A673 (cell line): ENCODE measurements at regions not wholly inside any gene's neighbourhood (a gene's known extent, or its start where the extent isn't known, plus 50 kb on each side); places are given as distances from the start of the nearest gene placed in this dataset.
"Not testable (repeated sequence)": the region's sequence is repeated elsewhere in the genome, so short reads cannot be mapped to it uniquely, and the experiment has no call there.

Source experiments
- CTCF ChIP-seq: fragments of 300-800, 200-600 bp; sonication (generic); conservative IDR thresholded peaks from 2 replicates; pipeline ENCODE4 v1.5.1; 2017; ENCODE audit warnings: low read depth, mild to moderate bottlenecking, antibody characterized with exemption, low read length, moderate library complexity, mixed read lengths
- EZH2 ChIP-seq: fragments of 200-600 bp; sonication (generic); IDR thresholded peaks from 2 replicates; pipeline ENCODE4 v1.6.1; 2017; ENCODE audit warnings: borderline replicate concordance, low read depth, mild to moderate bottlenecking, mixed read lengths, antibody characterized with exemption, low read length; ENCODE audit not compliant: poor library complexity, severe bottlenecking

GRCh38 chr13:46437808-46438404 lies 50.9 kb upstream of the RUBCNL start:
- not testable (repeated sequence) for TF ChIP-seq CTCF, EZH2
